K562 (cell line): ENCODE measurements at regions not wholly inside any gene's neighbourhood (a gene's known extent, or its start where the extent isn't known, plus 50 kb on each side); places are given as distances from the start of the nearest gene placed in this dataset.

ENCODE experiments used
- ATAC-seq: fragments of 200-7000 bp; cut with Tn5 transposase; 3 replicates; pipeline ENCODE4 v1.9.1; 2020; ENCODE audit warnings: moderate library complexity
- BruUV-seq: library from RNA; stranded (reverse); fragments of 400-500 nt; replicated peaks from 2 replicates; lab custom pipeline; 2021; lab: Mats Ljungman, UMichigan
- CTCF ChIA-PET: fragments of 300-600 bp; formaldehyde crosslinking; extraction: SDS; loops from one replicate; lab custom pipeline; 2021; ENCODE audit warnings: low intra/inter-chr PET ratio; lab: Yijun Ruan, JAX
- POLR2A ChIA-PET: fragments of 300-600, 350-650 bp; sonication (Branson Sonifier 250); formaldehyde crosslinking; extraction: SDS; loops from one replicate; lab custom pipeline; 2021; ENCODE audit warnings: antibody characterized with exemption, inconsistent platforms; lab: Yijun Ruan, JAX
- DNase-seq, 4 experiments: peaks; one replicate each; pipeline versions ENCODE4 v3.0.0 to v3.0.0-alpha.2; 2011 to 2018; ENCODE audit warnings: low spot score in 3 of 4, mixed read lengths in 3 of 4; ENCODE audit errors: extremely low read depth in 1 of 4
- FAIRE-seq: peaks from 2 replicates; lab custom pipeline; 2011; peaks lifted over from hg19 to GRCh38; lab: Jason Lieb, UNC
- H2AFZ ChIP-seq: 2 replicates; pipeline ENCODE4 v1.6.0; 2011; ENCODE audit warnings: low read depth, low read length, control low read depth, inconsistent platforms
- H3K27ac ChIP-seq: fragments of 200-600 bp; 3 replicates; pipeline ENCODE4 v1.8.0; 2011; ENCODE audit warnings: low read depth, mild to moderate bottlenecking, control low read depth, inconsistent platforms, low read length, moderate library complexity, mixed read lengths; ENCODE audit errors: extremely low read depth
- H3K27me3 ChIP-seq, 2 experiments: fragments of 300-600 bp in 1 of 2; 2 replicates in 1 of 2; 3 replicates in 1 of 2; pipeline versions ENCODE4 v1.6.0 to v1.8.0; 2011; ENCODE audit warnings: inconsistent platforms in 2 of 2, low read length in 2 of 2, mild to moderate bottlenecking in 1 of 2, mixed read lengths in 1 of 2, moderate library complexity in 1 of 2; ENCODE audit not compliant: control insufficient read depth in 2 of 2, insufficient read depth in 2 of 2
- H3K36me3 ChIP-seq: fragments of 300-600 bp; 3 replicates; pipeline ENCODE4 v1.8.0; 2011; ENCODE audit warnings: mild to moderate bottlenecking, low read length, inconsistent platforms; ENCODE audit not compliant: control insufficient read depth, insufficient read depth
- H3K4me1 ChIP-seq, 2 experiments: fragments of 200-600 bp in 1 of 2; replicated peaks in 1 of 2; 2 replicates in 1 of 2; 3 replicates in 1 of 2; pipeline versions ENCODE4 v1.5.1 to v1.8.0; 2011; ENCODE audit warnings: inconsistent platforms in 2 of 2, low read length in 2 of 2, mild to moderate bottlenecking in 1 of 2, mixed read lengths in 1 of 2, moderate library complexity in 1 of 2; ENCODE audit not compliant: control insufficient read depth in 2 of 2, insufficient read depth in 2 of 2
- H3K4me2 ChIP-seq: 2 replicates; pipeline ENCODE4 v1.6.1; 2011; ENCODE audit warnings: low read length, control low read depth, inconsistent platforms, mixed read lengths; ENCODE audit not compliant: insufficient read depth
- H3K4me3 ChIP-seq: fragments of 200-600 bp; sonication (generic), shearing (Covaris generic); 2 replicates; pipeline ENCODE4 v1.5.1; 2016; ENCODE audit warnings: control low read depth, inconsistent platforms
- H3K79me2 ChIP-seq: fragments of 200-600 bp; 3 replicates; pipeline ENCODE4 v1.8.0; 2011; ENCODE audit warnings: low read length, inconsistent platforms; ENCODE audit not compliant: control insufficient read depth, insufficient read depth
- H3K9ac ChIP-seq, 2 experiments: 2 replicates each; pipeline versions ENCODE4 v1.6.0 to v1.6.1; 2011; ENCODE audit warnings: low read depth in 2 of 2, low read length in 2 of 2, control low read depth in 1 of 2, inconsistent platforms in 1 of 2, mild to moderate bottlenecking in 1 of 2, mixed read lengths in 1 of 2; ENCODE audit not compliant: insufficient read depth in 1 of 2
- H3K9me1 ChIP-seq: one replicate; pipeline ENCODE4 v1.6.0; 2011; ENCODE audit warnings: inconsistent platforms, mild to moderate bottlenecking, low read length, moderate library complexity; ENCODE audit not compliant: control insufficient read depth, insufficient read depth
- H3K9me3 ChIP-seq: replicated peaks from 2 replicates; pipeline ENCODE4 v1.5.1; 2011; ENCODE audit warnings: low read depth, low read length, inconsistent platforms; ENCODE audit not compliant: control insufficient read depth, insufficient read depth
- H4K20me1 ChIP-seq: replicated peaks from 2 replicates; pipeline ENCODE4 v1.6.1; 2011; ENCODE audit warnings: low read length, inconsistent platforms, mixed read lengths; ENCODE audit not compliant: control insufficient read depth, insufficient read depth
- BCL6 ChIP-seq: fragments of 250-450 bp; sonication (Bioruptor Pico); IDR thresholded peaks from 2 replicates; pipeline ENCODE4 v1.4.0; 2020
- CREB1 ChIP-seq, 2 experiments: sonication (generic) in 1 of 2; formaldehyde crosslinking in 1 of 2; IDR thresholded peaks; 2 replicates each; pipeline versions ENCODE4 v1.6.1 to v1.8.0; 2012 to 2022; ENCODE audit warnings: inconsistent platforms in 1 of 2, mild to moderate bottlenecking in 1 of 2, missing genetic modification reagents in 1 of 2, moderate library complexity in 1 of 2
- MBD1 ChIP-seq: fragments of 250-450 bp; sonication (Bioruptor Pico); IDR thresholded peaks from 2 replicates; pipeline ENCODE4 v1.8.0; 2022; ENCODE audit warnings: inconsistent platforms
- NBN ChIP-seq: fragments of 450-650 bp; IDR thresholded peaks from 2 replicates; pipeline ENCODE4 v1.6.1; 2016; ENCODE audit warnings: low read depth, mild to moderate bottlenecking
- RBM14 ChIP-seq: fragments of 200-400 bp; formaldehyde crosslinking; IDR thresholded peaks from 2 replicates; pipeline ENCODE4 v1.6.1; 2018; ENCODE audit warnings: low read depth, mild to moderate bottlenecking, low read length, moderate library complexity, borderline replicate concordance; ENCODE audit not compliant: insufficient read depth
- SRSF7 ChIP-seq: fragments of 200-400 bp; formaldehyde crosslinking; optimal IDR thresholded peaks from 2 replicates; pipeline ENCODE3; 2017; ENCODE audit warnings: mild to moderate bottlenecking, low read depth, low read length
- ZFX ChIP-seq: sonication (generic); formaldehyde crosslinking; IDR thresholded peaks from 2 replicates; pipeline ENCODE4 v1.8.0; 2022; ENCODE audit warnings: mild to moderate bottlenecking, missing genetic modification reagents, moderate library complexity
- ZNF165 ChIP-seq: fragments of 250-450 bp; sonication (Bioruptor Pico); IDR thresholded peaks from 2 replicates; pipeline ENCODE4 v1.4.0; 2020; ENCODE audit warnings: borderline replicate concordance
- ZNF408 ChIP-seq: fragments of 250-450 bp; sonication (Bioruptor Pico); IDR thresholded peaks from 2 replicates; pipeline ENCODE4 v1.4.0; 2020; ENCODE audit warnings: low read depth, mild to moderate bottlenecking, moderate library complexity
- WGBS: fragments of 100-300 bp; shearing (Covaris generic); methylation state at CpG from one replicate; pipeline ENCODE4 v1.1.6; 2016; ENCODE audit warnings: low coverage, mixed read lengths; ENCODE audit not compliant: insufficient coverage; ENCODE audit errors: missing lambda C conversion rate; 5-methylcytosine and 5-hydroxymethylcytosine counted together
- in situ Hi-C: fragments of 300-500 bp; cut with MboI; formaldehyde crosslinking; loops from 4 replicates; pipeline ENCODE4 v1.15.0; 2018; ENCODE audit warnings: inconsistent platforms, mixed read lengths
- intact Hi-C: fragments of 100-400 bp; cut with micrococcal nuclease; formaldehyde crosslinking; loops from 2 replicates; pipeline ENCODE4 v1.14.2; 2022
- TF ChIP-seq, protein P1 (sequence below), 3 experiments: IDR thresholded peaks in 2 of 3; conservative IDR thresholded peaks in 1 of 3; 2 replicates each; pipeline ENCODE4 v1.5.1; 2011 to 2012; ENCODE audit warnings: low read length in 3 of 3, mild to moderate bottlenecking in 3 of 3, control low read depth in 2 of 3, improper control_type of control experiment in 1 of 3, inconsistent platforms in 1 of 3, low read depth in 1 of 3, mixed read lengths in 1 of 3, moderate library complexity in 1 of 3; ENCODE audit not compliant: insufficient read depth in 2 of 3
- TF ChIP-seq, protein P2 (sequence below): fragments of 250-450 bp; sonication (Bioruptor Pico); IDR thresholded peaks from 2 replicates; pipeline ENCODE4 v1.4.0; 2020; ENCODE audit warnings: mild to moderate bottlenecking, moderate library complexity, borderline replicate concordance

DNA sequence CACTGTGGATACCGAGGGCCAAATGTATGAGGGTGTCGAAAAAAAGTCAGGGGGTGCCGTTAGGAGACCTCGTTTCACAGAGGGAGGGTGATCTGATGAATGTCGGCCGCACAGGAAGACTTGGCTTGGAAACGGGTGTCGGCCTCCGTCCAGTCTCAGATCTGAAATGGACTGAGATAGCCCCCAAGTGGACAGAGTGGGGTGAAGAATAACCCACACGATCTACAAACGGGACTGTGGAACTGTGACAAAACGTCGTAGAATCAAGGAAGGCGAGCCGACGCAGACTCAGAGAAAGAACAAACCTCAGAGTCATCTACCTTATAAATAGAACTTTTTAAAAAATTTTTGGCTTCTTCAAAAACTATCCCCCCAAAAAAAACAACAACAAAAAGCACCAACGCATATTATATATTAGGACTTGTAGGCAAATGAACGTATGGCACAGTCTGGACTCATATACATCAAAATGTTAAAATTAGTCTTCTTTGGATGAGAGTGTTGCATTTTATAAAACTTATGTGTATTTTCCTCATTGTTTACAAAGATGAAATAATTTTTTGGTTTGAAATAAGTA, 63.8 kb upstream of the IRF2 start (continued):
- TF ChIP-seq NBN, result peak; percentile 66; the same call in 1 of the 2 replicates
- 0 out of 2 replicates have a peak, but pooled peaks have one; percentile 11 for TF ChIP-seq CREB1 (IDR thresholded peaks at IDR 0.05)
- TF ChIP-seq CREB1 (CRISPR knock-in tag; IDR thresholded peaks at IDR 0.05), result no peak

GRCh38 chr4:184537269-184538022, 63.1 kb upstream of the IRF2 start:
- Histone ChIP-seq H3K4me1 (peaks cover 4 to 21% of the 10 kb centered on the region in 2 experiments), H3K9me3 (no peaks in the 10 kb centered on the region), H3K27me3 (no peaks in the 10 kb centered on the region), H3K79me2 (peaks cover 17% of the 10 kb centered on the region), H4K20me1 (no peaks in the 10 kb centered on the region), H3K4me2 (peak overlapping the region; percentile 86), H2AFZ (peak overlapping the region; percentile 99), H3K4me3 (peak overlapping the region; percentile 66), H3K27ac (peak overlapping the region; percentile 88), H3K9ac (peak overlapping the region; percentile 85 to 89), H3K9me1 (no peaks in the 10 kb centered on the region), H3K36me3 (no peaks in the 10 kb centered on the region)
- no TSS peak for BruUV-seq
- in situ Hi-C loops, result loop anchor here (5.0 kb wide), 1 partner anchor 270 kb away; no protein-coding TSS in a partner anchor
- WGBS, result under 1% methylated on average over 27 of the region's 29 CpGs
- intact Hi-C loops, result loop anchor here (1.0 to 5.0 kb wide), 5 partner anchors 63 to 273 kb away; partner anchors contain the start of gene IRF2
- DNase-seq (peak; percentile 90 to 96 (median 94)), FAIRE-seq (no peak), ATAC-seq (peak; percentile 88)
- ChIA-PET CTCF (interaction anchor here (0.6 to 4.5 kb wide), 2 partner anchors 77 to 273 kb away, joined by 3 to 31 read pairs; no protein-coding TSS in a partner anchor), POLR2A (interaction anchor here (0.6 to 2.4 kb wide), 9 partner anchors 9 to 273 kb away, joined by 3 to 6 read pairs (median 3); partner anchors contain the start of genes IRF2 and PRIMPOL)
- TF ChIP-seq, protein P1, sequence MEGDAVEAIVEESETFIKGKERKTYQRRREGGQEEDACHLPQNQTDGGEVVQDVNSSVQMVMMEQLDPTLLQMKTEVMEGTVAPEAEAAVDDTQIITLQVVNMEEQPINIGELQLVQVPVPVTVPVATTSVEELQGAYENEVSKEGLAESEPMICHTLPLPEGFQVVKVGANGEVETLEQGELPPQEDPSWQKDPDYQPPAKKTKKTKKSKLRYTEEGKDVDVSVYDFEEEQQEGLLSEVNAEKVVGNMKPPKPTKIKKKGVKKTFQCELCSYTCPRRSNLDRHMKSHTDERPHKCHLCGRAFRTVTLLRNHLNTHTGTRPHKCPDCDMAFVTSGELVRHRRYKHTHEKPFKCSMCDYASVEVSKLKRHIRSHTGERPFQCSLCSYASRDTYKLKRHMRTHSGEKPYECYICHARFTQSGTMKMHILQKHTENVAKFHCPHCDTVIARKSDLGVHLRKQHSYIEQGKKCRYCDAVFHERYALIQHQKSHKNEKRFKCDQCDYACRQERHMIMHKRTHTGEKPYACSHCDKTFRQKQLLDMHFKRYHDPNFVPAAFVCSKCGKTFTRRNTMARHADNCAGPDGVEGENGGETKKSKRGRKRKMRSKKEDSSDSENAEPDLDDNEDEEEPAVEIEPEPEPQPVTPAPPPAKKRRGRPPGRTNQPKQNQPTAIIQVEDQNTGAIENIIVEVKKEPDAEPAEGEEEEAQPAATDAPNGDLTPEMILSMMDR (IDR thresholded peaks at IDR 0.05 in 2 of 3, conservative IDR thresholded peaks at IDR 0.05 in 1 of 3; ENCODE audit: insufficient read depth in 2 of 3, low read depth in 1 of 3, low read length in 3 of 3), result no peak
- no peak for TF ChIP-seq ZNF165 (CRISPR knock-in tag)
- TF ChIP-seq RBM14, result no peak
- TF ChIP-seq SRSF7, result no peak
- peak; percentile 30; the same call in 1 of the 2 replicates for TF ChIP-seq ZFX (CRISPR knock-in tag)
- TF ChIP-seq MBD1 (CRISPR knock-in tag), result no peak
- no peak for TF ChIP-seq BCL6 (CRISPR knock-in tag)
- no peak for TF ChIP-seq ZNF408 (CRISPR knock-in tag)
- TF ChIP-seq, protein P2, sequence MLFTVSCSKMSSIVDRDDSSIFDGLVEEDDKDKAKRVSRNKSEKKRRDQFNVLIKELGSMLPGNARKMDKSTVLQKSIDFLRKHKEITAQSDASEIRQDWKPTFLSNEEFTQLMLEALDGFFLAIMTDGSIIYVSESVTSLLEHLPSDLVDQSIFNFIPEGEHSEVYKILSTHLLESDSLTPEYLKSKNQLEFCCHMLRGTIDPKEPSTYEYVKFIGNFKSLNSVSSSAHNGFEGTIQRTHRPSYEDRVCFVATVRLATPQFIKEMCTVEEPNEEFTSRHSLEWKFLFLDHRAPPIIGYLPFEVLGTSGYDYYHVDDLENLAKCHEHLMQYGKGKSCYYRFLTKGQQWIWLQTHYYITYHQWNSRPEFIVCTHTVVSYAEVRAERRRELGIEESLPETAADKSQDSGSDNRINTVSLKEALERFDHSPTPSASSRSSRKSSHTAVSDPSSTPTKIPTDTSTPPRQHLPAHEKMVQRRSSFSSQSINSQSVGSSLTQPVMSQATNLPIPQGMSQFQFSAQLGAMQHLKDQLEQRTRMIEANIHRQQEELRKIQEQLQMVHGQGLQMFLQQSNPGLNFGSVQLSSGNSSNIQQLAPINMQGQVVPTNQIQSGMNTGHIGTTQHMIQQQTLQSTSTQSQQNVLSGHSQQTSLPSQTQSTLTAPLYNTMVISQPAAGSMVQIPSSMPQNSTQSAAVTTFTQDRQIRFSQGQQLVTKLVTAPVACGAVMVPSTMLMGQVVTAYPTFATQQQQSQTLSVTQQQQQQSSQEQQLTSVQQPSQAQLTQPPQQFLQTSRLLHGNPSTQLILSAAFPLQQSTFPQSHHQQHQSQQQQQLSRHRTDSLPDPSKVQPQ (CRISPR knock-in tag), result no peak
